ELF-1 (cell line): ENCODE measurements at regions not wholly inside any gene's neighbourhood (a gene's known extent, or its start where the extent isn't known, plus 50 kb on each side); places are given as distances from the start of the nearest gene placed in this dataset.
"Not testable (repeated sequence)": the region's sequence is repeated elsewhere in the genome, so short reads cannot be mapped to it uniquely, and the experiment has no call there.

Source experiments
- DNase-seq: peaks from one replicate; pipeline ENCODE4 v3.0.0-alpha.2; 2016; ENCODE audit warnings: low read depth, low spot score

GRCh38 chr14:87632796-87633195 is 360.2 kb downstream of the GALC start:
- no peak for DNase-seq

- no peak for DNase-seq
Measured at GRCh38 chr14:87630846-87631245, 362.1 kb downstream of the GALC start.

- DNase-seq, result no peak
Measured at GRCh38 chr14:87629788-87630187, 363.2 kb downstream of the GALC start.

- DNase-seq, result no peak
Measured at GRCh38 chr14:87628780-87629179, 364.2 kb downstream of the GALC start.

GRCh38 chr14:87628129-87628528 is 364.9 kb downstream of the GALC start:
- DNase-seq, result peak; percentile 6

- no peak for DNase-seq
Measured at GRCh38 chr14:87626266-87626665, 366.7 kb downstream of the GALC start.

GRCh38 chr14:87623616-87624015 is 369.4 kb downstream of the GALC start:
- no peak for DNase-seq

GRCh38 chr14:87617079-87617478 is 375.9 kb downstream of the GALC start:
- DNase-seq, result no peak

- peak; percentile 84 for DNase-seq
Measured at GRCh38 chr14:87615822-87616679, 376.9 kb downstream of the GALC start.

- DNase-seq, result no peak
Measured at GRCh38 chr14:87615047-87615446, 377.9 kb downstream of the GALC start.

- no peak for DNase-seq
Measured at GRCh38 chr14:87613881-87614280, 379.1 kb downstream of the GALC start.

- DNase-seq, result not testable (repeated sequence)
Measured at GRCh38 chr14:87607056-87607455, 385.9 kb downstream of the GALC start.

- DNase-seq, result no peak
Measured at GRCh38 chr14:87601036-87601435, 391.9 kb downstream of the GALC start.

- no peak for DNase-seq
Measured at GRCh38 chr14:87600240-87600639, 392.7 kb downstream of the GALC start.

GRCh38 chr14:87581298-87581697 is 411.7 kb downstream of the GALC start:
- DNase-seq, result no peak

- no peak for DNase-seq
Measured at GRCh38 chr14:87579036-87579435, 413.9 kb downstream of the GALC start.

- DNase-seq, result no peak
Measured at GRCh38 chr14:87575378-87575777, 417.6 kb downstream of the GALC start.

GRCh38 chr14:87573591-87573990 is 419.4 kb downstream of the GALC start:
- DNase-seq, result no peak

- no peak for DNase-seq
Measured at GRCh38 chr14:87567618-87568295, 425.2 kb downstream of the GALC start.

GRCh38 chr14:87566991-87567390 is 426.0 kb downstream of the GALC start:
- peak; percentile 1 for DNase-seq

- DNase-seq, result no peak
Measured at GRCh38 chr14:87547536-87547935, 445.4 kb downstream of the GALC start.

GRCh38 chr14:87542288-87542687 is 450.7 kb downstream of the GALC start:
- no peak for DNase-seq

GRCh38 chr14:87540339-87540738 is 452.6 kb downstream of the GALC start:
- DNase-seq, result no peak
